Keratinocyte (primary cell): ENCODE measurements at regions not wholly inside any gene's neighbourhood (a gene's known extent, or its start where the extent isn't known, plus 50 kb on each side); places are given as distances from the start of the nearest gene placed in this dataset.

Source experiments
- DNase-seq: peaks from one replicate; pipeline ENCODE4 v3.0.0-alpha.2; 2011; ENCODE audit warnings: low read depth, missing footprints, low spot score
- FAIRE-seq: peaks from 2 replicates; lab custom pipeline; 2011; peaks lifted over from hg19 to GRCh38; lab: Jason Lieb, UNC
- H2AFZ ChIP-seq: 2 replicates; pipeline ENCODE4 v1.6.0; 2012; ENCODE audit warnings: low read length, control low read depth, inconsistent platforms; ENCODE audit not compliant: control insufficient read depth
- H3K27ac ChIP-seq: 2 replicates; pipeline ENCODE4 v1.5.1; 2011; ENCODE audit warnings: low read length; ENCODE audit not compliant: control insufficient read depth, insufficient read depth
- H3K27me3 ChIP-seq: 3 replicates; pipeline ENCODE4 v1.6.0; 2011; ENCODE audit warnings: low read length; ENCODE audit not compliant: control insufficient read depth, insufficient read depth; ENCODE audit errors: extremely low read depth
- H3K36me3 ChIP-seq, 2 experiments: 2 replicates in 1 of 2; 3 replicates in 1 of 2; pipeline ENCODE4 v1.5.1; 2011; ENCODE audit warnings: low read length in 2 of 2, mild to moderate bottlenecking in 1 of 2; ENCODE audit not compliant: control insufficient read depth in 2 of 2, insufficient read depth in 2 of 2; ENCODE audit errors: extremely low read depth in 1 of 2
- H3K4me1 ChIP-seq: 3 replicates; pipeline ENCODE4 v1.5.1; 2011; ENCODE audit warnings: low read length; ENCODE audit not compliant: control insufficient read depth, insufficient read depth; ENCODE audit errors: extremely low read depth
- H3K4me2 ChIP-seq: 3 replicates; pipeline ENCODE4 v1.6.0; 2011; ENCODE audit warnings: low read depth, low read length; ENCODE audit not compliant: control insufficient read depth, insufficient read depth; ENCODE audit errors: extremely low read depth
- H3K4me3 ChIP-seq, 3 experiments: fragments of 200-600 bp in 1 of 3; sonication (generic) in 1 of 3; 2 replicates in 2 of 3; 3 replicates in 1 of 3; pipeline ENCODE4 v1.5.1; 2011 to 2016; ENCODE audit warnings: low read length in 3 of 3, mild to moderate bottlenecking in 3 of 3, control low read depth in 2 of 3, inconsistent platforms in 1 of 3, low read depth in 1 of 3, mixed read lengths in 1 of 3, mixed run types in 1 of 3, moderate library complexity in 1 of 3; ENCODE audit not compliant: control insufficient read depth in 2 of 3, insufficient read depth in 2 of 3; ENCODE audit errors: extremely low read depth in 1 of 3
- H3K79me2 ChIP-seq: 2 replicates; pipeline ENCODE4 v1.6.0; 2012; ENCODE audit warnings: low read length; ENCODE audit not compliant: control insufficient read depth, insufficient read depth
- H3K9ac ChIP-seq: 3 replicates; pipeline ENCODE4 v1.6.0; 2011; ENCODE audit warnings: low read length; ENCODE audit not compliant: control insufficient read depth, insufficient read depth; ENCODE audit errors: extremely low read depth
- H3K9me1 ChIP-seq: 3 replicates; pipeline ENCODE4 v1.6.0; 2011; ENCODE audit warnings: low read length; ENCODE audit not compliant: control insufficient read depth, insufficient read depth; ENCODE audit errors: extremely low read depth
- H3K9me3 ChIP-seq: 2 replicates; pipeline ENCODE4 v1.5.1; 2012; ENCODE audit warnings: low read depth, low read length; ENCODE audit not compliant: control insufficient read depth
- H4K20me1 ChIP-seq: 3 replicates; pipeline ENCODE4 v1.6.0; 2011; ENCODE audit warnings: low read length; ENCODE audit not compliant: control insufficient read depth, insufficient read depth; ENCODE audit errors: extremely low read depth
- EZH2 ChIP-seq: IDR thresholded peaks from one replicate; pipeline ENCODE4 v1.6.1; 2012; ENCODE audit warnings: inconsistent platforms, mild to moderate bottlenecking, low read length, moderate library complexity
- dilution Hi-C: fragments of 300-500 bp; cut with MboI; formaldehyde crosslinking; loops from one replicate; pipeline ENCODE4 v1.7.0; 2020; ENCODE audit warnings: low sequenced_read_pairs; ENCODE audit not compliant: extremely low pct_ligation_motif_present
- TF ChIP-seq, protein P1 (sequence below), 3 experiments: IDR thresholded peaks in 1 of 3; conservative IDR thresholded peaks in 1 of 3; optimal IDR thresholded peaks in 1 of 3; 2 replicates in 2 of 3; 3 replicates in 1 of 3; pipeline versions ENCODE3 to v1.5.1; 2011; ENCODE audit warnings: low read length in 3 of 3, mild to moderate bottlenecking in 3 of 3, moderate library complexity in 2 of 3, control low read depth in 1 of 3, inconsistent platforms in 1 of 3; ENCODE audit not compliant: insufficient read depth in 2 of 3; ENCODE audit errors: extremely low read depth in 1 of 3

DNA sequence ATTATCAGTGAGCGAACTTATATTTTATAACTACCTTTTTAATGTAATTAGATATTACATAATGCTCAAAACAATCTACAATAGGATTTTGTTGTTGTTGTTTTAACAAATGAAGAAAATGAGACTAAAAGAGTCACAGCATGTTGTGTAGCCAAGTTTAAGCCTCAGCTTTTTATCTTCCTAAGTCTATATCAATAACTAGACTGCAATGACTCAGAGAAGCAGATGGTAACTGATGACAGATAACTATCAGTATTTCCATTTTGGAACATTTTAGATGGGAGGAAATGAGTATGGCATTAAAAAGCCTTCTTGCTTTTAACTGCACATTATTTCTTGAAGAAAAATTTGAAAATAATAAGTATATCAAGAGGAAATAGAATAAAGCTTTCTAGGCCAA lies 825.2 kb downstream of the SLITRK1 start:
- no peaks in the 10 kb centered on the region for H3K9me3 ChIP-seq
- H4K20me1 ChIP-seq, result no peaks in the 10 kb centered on the region
- dilution Hi-C loops, result no loop called here
- H3K4me1 ChIP-seq, result no peaks in the 10 kb centered on the region
- no peak for DNase-seq
- H3K9ac ChIP-seq, result no peak overlapping the region
- H3K27me3 ChIP-seq, result no peaks in the 10 kb centered on the region
- TF ChIP-seq, protein P1, sequence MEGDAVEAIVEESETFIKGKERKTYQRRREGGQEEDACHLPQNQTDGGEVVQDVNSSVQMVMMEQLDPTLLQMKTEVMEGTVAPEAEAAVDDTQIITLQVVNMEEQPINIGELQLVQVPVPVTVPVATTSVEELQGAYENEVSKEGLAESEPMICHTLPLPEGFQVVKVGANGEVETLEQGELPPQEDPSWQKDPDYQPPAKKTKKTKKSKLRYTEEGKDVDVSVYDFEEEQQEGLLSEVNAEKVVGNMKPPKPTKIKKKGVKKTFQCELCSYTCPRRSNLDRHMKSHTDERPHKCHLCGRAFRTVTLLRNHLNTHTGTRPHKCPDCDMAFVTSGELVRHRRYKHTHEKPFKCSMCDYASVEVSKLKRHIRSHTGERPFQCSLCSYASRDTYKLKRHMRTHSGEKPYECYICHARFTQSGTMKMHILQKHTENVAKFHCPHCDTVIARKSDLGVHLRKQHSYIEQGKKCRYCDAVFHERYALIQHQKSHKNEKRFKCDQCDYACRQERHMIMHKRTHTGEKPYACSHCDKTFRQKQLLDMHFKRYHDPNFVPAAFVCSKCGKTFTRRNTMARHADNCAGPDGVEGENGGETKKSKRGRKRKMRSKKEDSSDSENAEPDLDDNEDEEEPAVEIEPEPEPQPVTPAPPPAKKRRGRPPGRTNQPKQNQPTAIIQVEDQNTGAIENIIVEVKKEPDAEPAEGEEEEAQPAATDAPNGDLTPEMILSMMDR (optimal IDR thresholded peaks at IDR 0.05 in 1 of 3, IDR thresholded peaks at IDR 0.05 in 1 of 3, conservative IDR thresholded peaks at IDR 0.05 in 1 of 3; ENCODE audit: extremely low read depth in 1 of 3, insufficient read depth in 2 of 3, low read length in 3 of 3), result no peak
- no peak for TF ChIP-seq EZH2
- no peak overlapping the region for H3K4me2 ChIP-seq
- H3K27ac ChIP-seq, result no peak overlapping the region
- H3K4me3 ChIP-seq, result no peak overlapping the region
- H3K36me3 ChIP-seq, result no peaks in the 10 kb centered on the region
- no peaks in the 10 kb centered on the region for H3K79me2 ChIP-seq
- no peak overlapping the region for H2AFZ ChIP-seq
- H3K9me1 ChIP-seq, result no peaks in the 10 kb centered on the region
- no peak for FAIRE-seq

DNA sequence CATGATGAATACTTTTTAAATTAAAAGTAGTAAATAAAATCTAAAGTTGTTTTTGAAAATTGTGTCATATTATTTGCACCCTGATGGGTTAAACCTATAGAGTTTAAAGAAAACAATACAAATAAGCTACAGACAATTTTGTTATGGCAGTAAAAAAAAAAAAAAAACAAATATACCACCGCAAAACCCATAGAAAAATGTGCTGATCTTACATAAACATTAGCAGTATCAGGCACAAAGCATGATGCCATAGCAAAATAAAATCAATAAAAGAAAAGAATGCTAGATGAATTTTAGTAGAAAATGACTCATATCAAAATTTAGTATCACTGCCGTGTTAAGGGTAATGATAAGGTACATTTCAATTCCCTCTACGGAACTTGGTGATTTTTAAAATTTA lies 826.0 kb downstream of the SLITRK1 start:
- H3K9me3 ChIP-seq, result no peaks in the 10 kb centered on the region
- H3K79me2 ChIP-seq, result no peaks in the 10 kb centered on the region
- dilution Hi-C loops, result no loop called here
- no peak overlapping the region for H3K4me3 ChIP-seq
- TF ChIP-seq EZH2, result no peak
- TF ChIP-seq, protein P1 (optimal IDR thresholded peaks at IDR 0.05 in 1 of 3, IDR thresholded peaks at IDR 0.05 in 1 of 3, conservative IDR thresholded peaks at IDR 0.05 in 1 of 3; ENCODE audit: extremely low read depth in 1 of 3, insufficient read depth in 2 of 3, low read length in 3 of 3), result no peak
- H2AFZ ChIP-seq, result no peak overlapping the region
- no peak for FAIRE-seq
- H3K9me1 ChIP-seq, result no peaks in the 10 kb centered on the region
- no peaks in the 10 kb centered on the region for H3K4me1 ChIP-seq
- H4K20me1 ChIP-seq, result no peaks in the 10 kb centered on the region
- no peaks in the 10 kb centered on the region for H3K27me3 ChIP-seq
- DNase-seq, result no peak
- no peak overlapping the region for H3K4me2 ChIP-seq
- H3K36me3 ChIP-seq, result no peaks in the 10 kb centered on the region
- no peak overlapping the region for H3K27ac ChIP-seq
- H3K9ac ChIP-seq, result no peak overlapping the region
